ENCODE measurements at regions not wholly inside any gene's neighbourhood (a gene's known extent, or its start where the extent isn't known, plus 50 kb on each side); places are given as distances from the start of the nearest gene placed in this dataset.
"Not testable (repeated sequence)": the region's sequence is repeated elsewhere in the genome, so short reads cannot be mapped to it uniquely, and the experiment has no call there.

- no peak for DNase-seq (ENCODE audit: low read depth)
- TF ChIP-seq CTCF (IDR thresholded peaks at IDR 0.05; ENCODE audit: control insufficient read depth, extremely low read depth, insufficient read depth) = no peak
- H3K4me3 ChIP-seq (ENCODE audit: low read depth, low read length) = no peak overlapping the region
Measured at GRCh38 chr4:157702831-157703230, 470.0 kb downstream of the GASK1B start.

- no peak for TF ChIP-seq CTCF (IDR thresholded peaks at IDR 0.05; ENCODE audit: control insufficient read depth, extremely low read depth, insufficient read depth)
- DNase-seq (ENCODE audit: low read depth) = no peak
- no peak overlapping the region for H3K4me3 ChIP-seq (ENCODE audit: low read depth, low read length)
Measured at GRCh38 chr4:157701695-157701994, 471.2 kb downstream of the GASK1B start.

- no peak for DNase-seq (ENCODE audit: low read depth)
- H3K4me3 ChIP-seq (ENCODE audit: low read depth, low read length) = no peak overlapping the region
- TF ChIP-seq CTCF (IDR thresholded peaks at IDR 0.05; ENCODE audit: control insufficient read depth, extremely low read depth, insufficient read depth) = no peak
Measured at GRCh38 chr4:157700898-157701694, 471.7 kb downstream of the GASK1B start.

- no peak for TF ChIP-seq CTCF (IDR thresholded peaks at IDR 0.05; ENCODE audit: control insufficient read depth, extremely low read depth, insufficient read depth)
- DNase-seq (ENCODE audit: low read depth) = no peak
- H3K4me3 ChIP-seq (ENCODE audit: low read depth, low read length) = no peak overlapping the region
Measured at GRCh38 chr4:157689476-157689875, 468.9 kb downstream of the GRIA2 start.

DNA sequence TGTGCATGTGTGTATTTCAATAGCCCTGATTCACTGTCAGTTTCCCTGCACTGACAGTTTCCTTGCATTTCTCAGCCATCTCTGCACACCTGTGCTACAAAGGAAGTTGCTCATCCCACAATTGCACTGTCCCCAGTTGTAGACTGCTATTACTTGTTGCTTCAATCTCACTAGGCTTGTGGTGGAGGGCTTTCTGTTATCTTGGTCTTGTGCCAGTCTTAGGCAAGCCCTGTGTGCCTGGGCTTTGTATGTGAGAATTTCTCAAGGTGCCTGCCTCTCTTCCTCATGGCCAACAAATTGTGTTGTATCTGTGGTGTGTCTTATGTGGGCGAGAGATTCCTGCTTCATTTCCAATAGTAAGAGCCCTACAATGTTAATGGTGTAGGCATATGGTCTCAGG, 467.4 kb downstream of the GRIA2 start:
- DNase-seq (ENCODE audit: low read depth) = no peak
- no peak overlapping the region for H3K4me3 ChIP-seq (ENCODE audit: low read depth, low read length)
- TF ChIP-seq CTCF (IDR thresholded peaks at IDR 0.05; ENCODE audit: control insufficient read depth, extremely low read depth, insufficient read depth) = no peak

GRCh38 chr4:157679326-157679725, 458.8 kb downstream of the GRIA2 start:
- not testable (repeated sequence) for DNase-seq (ENCODE audit: low read depth); H3K4me3 ChIP-seq (ENCODE audit: low read depth, low read length)

- H3K4me3 ChIP-seq (ENCODE audit: low read depth, low read length) = no peak overlapping the region
- no peak for TF ChIP-seq CTCF (IDR thresholded peaks at IDR 0.05; ENCODE audit: control insufficient read depth, extremely low read depth, insufficient read depth)
- DNase-seq (ENCODE audit: low read depth) = no peak
Measured at GRCh38 chr4:157678478-157678877, 457.9 kb downstream of the GRIA2 start.
